Activated naive CD4-positive, alpha-beta T cell treated with anti-CD3 and anti-CD28 coated beads for 36 hours (primary cell): ENCODE measurements at regions not wholly inside any gene's neighbourhood (a gene's known extent, or its start where the extent isn't known, plus 50 kb on each side); places are given as distances from the start of the nearest gene placed in this dataset.

ENCODE experiments used
- CTCF ChIA-PET: fragments of 350-600 bp; sonication (Branson Sonifier 250); formaldehyde crosslinking; loops from one replicate; lab custom pipeline; 2021; ENCODE audit warnings: antibody characterized with exemption; lab: Charles Lee
- DNase-seq: peaks from one replicate; pipeline ENCODE4 v3.0.0-alpha.2; 2020
- H3K27ac Mint-ChIP-seq: one replicate; pipeline ENCODE4 v1.8.0; 2021; ENCODE audit warnings: mild to moderate bottlenecking, mixed read lengths
- H3K27me3 Mint-ChIP-seq: one replicate; pipeline ENCODE4 v1.8.0; 2021; ENCODE audit warnings: low read depth, mixed read lengths
- H3K36me3 Mint-ChIP-seq: one replicate; pipeline ENCODE4 v1.8.0; 2021; ENCODE audit warnings: low read depth, mixed read lengths
- H3K4me1 Mint-ChIP-seq: one replicate; pipeline ENCODE4 v1.8.0; 2021; ENCODE audit warnings: low read depth, mixed read lengths
- H3K4me3 Mint-ChIP-seq: one replicate; pipeline ENCODE4 v1.8.0; 2021; ENCODE audit warnings: mild to moderate bottlenecking, moderate library complexity, mixed read lengths
- H3K9me3 Mint-ChIP-seq: one replicate; pipeline ENCODE4 v1.8.0; 2021; ENCODE audit warnings: mixed read lengths
- intact Hi-C: fragments of 100-400 bp; cut with micrococcal nuclease; formaldehyde crosslinking; loops from one replicate; pipeline ENCODE4 v1.15.1; 2023

GRCh38 chr4:53684136-53685130 is 93.1 kb upstream of the LNX1 start:
- Mint-ChIP-seq H3K4me3 (no peak overlapping the region), H3K27me3 (peaks cover 14% of the 10 kb centered on the region), H3K9me3 (peaks cover 2% of the 10 kb centered on the region), H3K36me3 (no peaks in the 10 kb centered on the region), H3K4me1 (peaks cover 5% of the 10 kb centered on the region), H3K27ac (no peak overlapping the region)
- CTCF ChIA-PET: no interaction called here
- DNase-seq: no peak
- intact Hi-C loops: no loop called here

GRCh38 chr4:53682908-53683307 is 91.6 kb upstream of the LNX1 start:
- Mint-ChIP-seq H3K4me1 (peaks cover under 1% of the 10 kb centered on the region), H3K4me3 (no peak overlapping the region), H3K27me3 (peaks cover 11% of the 10 kb centered on the region), H3K9me3 (peaks cover 2% of the 10 kb centered on the region), H3K27ac (no peak overlapping the region), H3K36me3 (no peaks in the 10 kb centered on the region)
- intact Hi-C loops: no loop called here
- CTCF ChIA-PET: interaction anchor here (0.6 kb wide), 1 partner anchor 82 kb away, joined by 3 read pairs; no protein-coding TSS in a partner anchor
- DNase-seq: no peak

- H3K27me3 Mint-ChIP-seq: peaks cover 11% of the 10 kb centered on the region
- DNase-seq: no peak
- no peak overlapping the region for H3K4me3 Mint-ChIP-seq
- intact Hi-C loops: no loop called here
- H3K9me3 Mint-ChIP-seq: peaks cover 2% of the 10 kb centered on the region
- no peaks in the 10 kb centered on the region for H3K36me3 Mint-ChIP-seq
- CTCF ChIA-PET: interaction anchor here (0.6 kb wide), 1 partner anchor 82 kb away, joined by 3 read pairs; no protein-coding TSS in a partner anchor
- H3K27ac Mint-ChIP-seq: no peak overlapping the region
- H3K4me1 Mint-ChIP-seq: no peaks in the 10 kb centered on the region
These were observed 90.9 kb upstream of the LNX1 start for GRCh38 chr4:53682196-53682595.

- no peak overlapping the region for H3K4me3 Mint-ChIP-seq
- peaks cover 2% of the 10 kb centered on the region for H3K9me3 Mint-ChIP-seq
- H3K4me1 Mint-ChIP-seq: no peaks in the 10 kb centered on the region
- no peaks in the 10 kb centered on the region for H3K36me3 Mint-ChIP-seq
- no peak for DNase-seq
- H3K27me3 Mint-ChIP-seq: peaks cover 9% of the 10 kb centered on the region
- CTCF ChIA-PET: no interaction called here
- H3K27ac Mint-ChIP-seq: no peak overlapping the region
- intact Hi-C loops: no loop called here
These were observed 89.3 kb upstream of the LNX1 start for GRCh38 chr4:53680598-53680997.

- no peaks in the 10 kb centered on the region for H3K4me1 Mint-ChIP-seq
- H3K36me3 Mint-ChIP-seq: no peaks in the 10 kb centered on the region
- intact Hi-C loops: no loop called here
- CTCF ChIA-PET: no interaction called here
- H3K9me3 Mint-ChIP-seq: peaks cover 2% of the 10 kb centered on the region
- no peak overlapping the region for H3K4me3 Mint-ChIP-seq
- DNase-seq: no peak
- H3K27me3 Mint-ChIP-seq: peaks cover 6% of the 10 kb centered on the region
- no peak overlapping the region for H3K27ac Mint-ChIP-seq
These were observed 88.9 kb upstream of the LNX1 start for GRCh38 chr4:53680168-53680567.

- no peak overlapping the region for H3K4me3 Mint-ChIP-seq
- CTCF ChIA-PET: no interaction called here
- no peaks in the 10 kb centered on the region for H3K36me3 Mint-ChIP-seq
- H3K9me3 Mint-ChIP-seq: peaks cover 2% of the 10 kb centered on the region
- intact Hi-C loops: no loop called here
- no peaks in the 10 kb centered on the region for H3K4me1 Mint-ChIP-seq
- no peak for DNase-seq
- peaks cover 2% of the 10 kb centered on the region for H3K27me3 Mint-ChIP-seq
- no peak overlapping the region for H3K27ac Mint-ChIP-seq
These were observed 85.2 kb upstream of the LNX1 start for GRCh38 chr4:53676402-53676871.

GRCh38 chr4:53674903-53675302 is 83.6 kb upstream of the LNX1 start:
- no peaks in the 10 kb centered on the region for H3K9me3 Mint-ChIP-seq
- CTCF ChIA-PET: no interaction called here
- H3K27me3 Mint-ChIP-seq: peaks cover 9% of the 10 kb centered on the region
- no peaks in the 10 kb centered on the region for H3K36me3 Mint-ChIP-seq
- no peak overlapping the region for H3K27ac Mint-ChIP-seq
- intact Hi-C loops: no loop called here
- H3K4me1 Mint-ChIP-seq: no peaks in the 10 kb centered on the region
- no peak for DNase-seq
- H3K4me3 Mint-ChIP-seq: no peak overlapping the region

- DNase-seq: no peak
- peaks cover 11% of the 10 kb centered on the region for H3K27me3 Mint-ChIP-seq
- intact Hi-C loops: no loop called here
- no peak overlapping the region for H3K27ac Mint-ChIP-seq
- no peak overlapping the region for H3K4me3 Mint-ChIP-seq
- H3K4me1 Mint-ChIP-seq: no peaks in the 10 kb centered on the region
- CTCF ChIA-PET: interaction anchor here (1.1 kb wide), 1 partner anchor 57 kb away, joined by 3 read pairs; no protein-coding TSS in a partner anchor
- H3K36me3 Mint-ChIP-seq: no peaks in the 10 kb centered on the region
- H3K9me3 Mint-ChIP-seq: no peaks in the 10 kb centered on the region
These were observed 81.6 kb upstream of the LNX1 start for GRCh38 chr4:53672873-53673272.

GRCh38 chr4:53671757-53672156 is 80.5 kb upstream of the LNX1 start:
- DNase-seq: no peak
- Mint-ChIP-seq H3K27ac (no peak overlapping the region), H3K4me3 (no peak overlapping the region), H3K36me3 (no peaks in the 10 kb centered on the region), H3K9me3 (no peaks in the 10 kb centered on the region), H3K27me3 (peaks cover 11% of the 10 kb centered on the region), H3K4me1 (no peaks in the 10 kb centered on the region)
- CTCF ChIA-PET: no interaction called here
- intact Hi-C loops: no loop called here

- H3K4me3 Mint-ChIP-seq: no peak overlapping the region
- intact Hi-C loops: no loop called here
These were observed 68.5 kb upstream of the LNX1 start for GRCh38 chr4:53659737-53660136.

GRCh38 chr4:53659112-53659511 is 67.8 kb upstream of the LNX1 start:
- DNase-seq: no peak
- peaks cover 1% of the 10 kb centered on the region for H3K4me1 Mint-ChIP-seq
- CTCF ChIA-PET: no interaction called here
- H3K9me3 Mint-ChIP-seq: no peaks in the 10 kb centered on the region
- H3K36me3 Mint-ChIP-seq: no peaks in the 10 kb centered on the region
- peaks cover 10% of the 10 kb centered on the region for H3K27me3 Mint-ChIP-seq
- H3K27ac Mint-ChIP-seq: no peak overlapping the region
- intact Hi-C loops: no loop called here
- no peak overlapping the region for H3K4me3 Mint-ChIP-seq

More at GRCh38 chr4:53659737-53660136, 68.5 kb upstream of the LNX1 start:
- Mint-ChIP-seq H3K9me3 (no peaks in the 10 kb centered on the region), H3K4me1 (no peaks in the 10 kb centered on the region), H3K27ac (no peak overlapping the region), H3K27me3 (peaks cover 10% of the 10 kb centered on the region), H3K36me3 (no peaks in the 10 kb centered on the region)
- no peak for DNase-seq
- CTCF ChIA-PET: no interaction called here

- Mint-ChIP-seq H3K9me3 (no peaks in the 10 kb centered on the region), H3K4me1 (peaks cover 1% of the 10 kb centered on the region), H3K36me3 (no peaks in the 10 kb centered on the region), H3K27ac (no peak overlapping the region), H3K27me3 (peaks cover 7% of the 10 kb centered on the region), H3K4me3 (no peak overlapping the region)
- CTCF ChIA-PET: no interaction called here
- intact Hi-C loops: no loop called here
- no peak for DNase-seq
These were observed 66.7 kb upstream of the LNX1 start for GRCh38 chr4:53658029-53658428.
